ENCODE measurements at regions not wholly inside any gene's neighbourhood (a gene's known extent, or its start where the extent isn't known, plus 50 kb on each side); places are given as distances from the start of the nearest gene placed in this dataset.

DNA sequence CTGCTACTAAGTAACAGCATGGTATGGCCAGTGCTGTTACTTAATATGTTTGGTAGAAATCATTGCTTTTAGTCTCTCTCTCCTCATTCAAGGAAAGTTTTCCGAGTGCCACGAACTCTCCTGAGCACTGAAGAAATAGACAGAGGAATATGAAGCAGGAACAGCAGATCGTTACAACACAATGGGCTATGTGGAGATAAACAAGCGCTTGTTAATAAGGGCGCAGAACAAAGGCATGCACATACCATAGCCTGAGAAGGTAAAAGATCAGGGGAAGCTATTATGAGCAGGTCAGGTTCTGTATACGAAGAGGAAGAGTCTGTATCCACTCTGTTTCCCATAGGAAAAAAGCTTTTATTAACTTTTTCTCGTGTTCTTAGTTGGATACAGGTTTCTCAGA is 156.2 kb upstream of the CPNE8 start:
- H3K4me1 ChIP-seq (ENCODE audit: control insufficient read depth, extremely low read depth, insufficient read depth, low read length), result no peaks in the 10 kb centered on the region
- no peaks in the 10 kb centered on the region for H3K27me3 ChIP-seq (ENCODE audit: control insufficient read depth in 2 of 2, insufficient read depth in 2 of 2, low read length in 2 of 2)
- H3K9me1 ChIP-seq (replicated peaks; ENCODE audit: control insufficient read depth, extremely low read depth, insufficient read depth, low read length), result no peaks in the 10 kb centered on the region
- H3K4me2 ChIP-seq (ENCODE audit: insufficient read depth, low read length), result no peak overlapping the region
- BruUV-seq (replicated peaks), result no TSS peak
- no peak overlapping the region for H3K4me3 ChIP-seq (replicated peaks in 1 of 3; ENCODE audit: insufficient read depth in 1 of 3, low read depth in 1 of 3, low read length in 3 of 3)
- dilution Hi-C loops (cut with MboI; ENCODE audit: extremely low pct_ligation_motif_present, low sequenced_read_pairs), result no loop called here
- H2AFZ ChIP-seq (ENCODE audit: low read depth, low read length), result no peak overlapping the region
- ChIA-PET POLR2A (no interaction called here), CTCF (no interaction called here)
- no peak overlapping the region for H3K9ac ChIP-seq (replicated peaks; ENCODE audit: extremely low read depth, insufficient read depth, low read length)
- no peak for FAIRE-seq
- no peak for DNase-seq (ENCODE audit: low read depth, low spot score)
- no peak overlapping the region for H3K27ac ChIP-seq (ENCODE audit: insufficient read depth, low read depth, low read length)
- TF ChIP-seq, protein P1, sequence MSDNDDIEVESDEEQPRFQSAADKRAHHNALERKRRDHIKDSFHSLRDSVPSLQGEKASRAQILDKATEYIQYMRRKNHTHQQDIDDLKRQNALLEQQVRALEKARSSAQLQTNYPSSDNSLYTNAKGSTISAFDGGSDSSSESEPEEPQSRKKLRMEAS (IDR thresholded peaks at IDR 0.05; ENCODE audit: insufficient read depth, insufficient read length), result no peak
- TF ChIP-seq POLR2AphosphoS5 (IDR thresholded peaks at IDR 0.05; ENCODE audit: insufficient read depth, low read depth, low read length) (no peak), POLR2A (IDR thresholded peaks at IDR 0.05; ENCODE audit: low read depth, low read length) (no peak)
- intact Hi-C loops (cut with micrococcal nuclease), result no loop called here
- no peaks in the 10 kb centered on the region for H3K79me2 ChIP-seq (ENCODE audit: control insufficient read depth, insufficient read depth, low read length)
- no peaks in the 10 kb centered on the region for H4K20me1 ChIP-seq (replicated peaks; ENCODE audit: control insufficient read depth, extremely low read depth, insufficient read depth, low read length)
- no peaks in the 10 kb centered on the region for H3K36me3 ChIP-seq (ENCODE audit: control insufficient read depth in 2 of 2, extremely low read depth in 1 of 2, insufficient read depth in 2 of 2, low read length in 2 of 2)
- H3K9me3 ChIP-seq (replicated peaks; ENCODE audit: control insufficient read depth, insufficient read depth, low read length), result no peaks in the 10 kb centered on the region

DNA sequence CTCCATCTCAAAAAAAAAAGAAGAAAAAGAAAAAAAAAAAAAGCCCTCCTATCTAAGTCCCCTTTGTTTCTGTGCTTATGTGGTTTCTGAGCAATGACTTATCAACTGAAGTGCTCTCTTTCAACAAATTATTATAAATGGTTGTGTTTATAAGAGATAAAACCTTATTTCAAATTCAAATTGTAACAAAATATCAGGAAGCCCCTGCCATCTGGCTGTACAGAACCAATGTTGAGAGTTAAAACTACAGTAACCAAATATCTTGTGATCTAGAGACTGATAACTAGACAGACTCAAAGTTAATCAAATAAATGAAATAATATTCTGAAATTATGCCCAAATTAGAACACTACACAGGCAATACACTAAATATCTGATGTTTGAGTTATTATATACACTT is 143.0 kb upstream of the CPNE8 start:
- POLR2A ChIA-PET, result no interaction called here
- DNase-seq (ENCODE audit: low read depth, low spot score), result no peak
- BruUV-seq (replicated peaks), result no TSS peak
- no peak overlapping the region for H3K9ac ChIP-seq (replicated peaks; ENCODE audit: extremely low read depth, insufficient read depth, low read length)
- H3K4me2 ChIP-seq (ENCODE audit: insufficient read depth, low read length), result no peak overlapping the region
- no peaks in the 10 kb centered on the region for H3K9me1 ChIP-seq (replicated peaks; ENCODE audit: control insufficient read depth, extremely low read depth, insufficient read depth, low read length)
- no peaks in the 10 kb centered on the region for H3K4me1 ChIP-seq (ENCODE audit: control insufficient read depth, extremely low read depth, insufficient read depth, low read length)
- no peak overlapping the region for H3K27ac ChIP-seq (ENCODE audit: insufficient read depth, low read depth, low read length)
- H3K9me3 ChIP-seq (replicated peaks; ENCODE audit: control insufficient read depth, insufficient read depth, low read length), result no peaks in the 10 kb centered on the region
- no peak for FAIRE-seq
- H4K20me1 ChIP-seq (replicated peaks; ENCODE audit: control insufficient read depth, extremely low read depth, insufficient read depth, low read length), result no peaks in the 10 kb centered on the region
- dilution Hi-C loops (cut with MboI; ENCODE audit: extremely low pct_ligation_motif_present, low sequenced_read_pairs), result no loop called here
- H3K36me3 ChIP-seq (ENCODE audit: control insufficient read depth in 2 of 2, extremely low read depth in 1 of 2, insufficient read depth in 2 of 2, low read length in 2 of 2), result no peaks in the 10 kb centered on the region
- H3K4me3 ChIP-seq (replicated peaks in 1 of 3; ENCODE audit: insufficient read depth in 1 of 3, low read depth in 1 of 3, low read length in 3 of 3), result no peak overlapping the region
- H3K27me3 ChIP-seq (ENCODE audit: control insufficient read depth in 2 of 2, insufficient read depth in 2 of 2, low read length in 2 of 2), result no peaks in the 10 kb centered on the region
- CTCF ChIA-PET, result no interaction called here
- TF ChIP-seq, protein P1 (IDR thresholded peaks at IDR 0.05; ENCODE audit: insufficient read depth, insufficient read length), result no peak
- TF ChIP-seq EZH2 (IDR thresholded peaks at IDR 0.05; ENCODE audit: borderline replicate concordance, low read depth, low read length, severe bottlenecking) (no peak), CTCF (IDR thresholded peaks at IDR 0.05; ENCODE audit: extremely low read depth in 1 of 2, insufficient read depth in 1 of 2, low read depth in 1 of 2, low read length in 2 of 2) (no peak), FOS (IDR thresholded peaks at IDR 0.05; ENCODE audit: borderline replicate concordance, insufficient read depth, low read length) (no peak), GATA2 (IDR thresholded peaks at IDR 0.05; ENCODE audit: insufficient read depth, insufficient read length, low read depth, low read length) (no peak), MYC (IDR thresholded peaks at IDR 0.05; ENCODE audit: low read depth, low read length) (no peak), JUN (IDR thresholded peaks at IDR 0.05; ENCODE audit: borderline replicate concordance, insufficient read depth, insufficient read length, low read depth) (no peak), POLR2A (IDR thresholded peaks at IDR 0.05; ENCODE audit: low read depth, low read length) (no peak), POLR2AphosphoS5 (IDR thresholded peaks at IDR 0.05; ENCODE audit: insufficient read depth, low read depth, low read length) (no peak)
- no peak overlapping the region for H2AFZ ChIP-seq (ENCODE audit: low read depth, low read length)
- intact Hi-C loops (cut with micrococcal nuclease), result no loop called here
- no peaks in the 10 kb centered on the region for H3K79me2 ChIP-seq (ENCODE audit: control insufficient read depth, insufficient read depth, low read length)

Measured in endothelial cell of umbilical vein (primary cell).